Fibroblast of upper back skin (primary cell): ENCODE measurements at regions not wholly inside any gene's neighbourhood (a gene's known extent, or its start where the extent isn't known, plus 50 kb on each side); places are given as distances from the start of the nearest gene placed in this dataset.
A peak's percentile ranks its signal among the peaks of the same experiment; 100 is the strongest.
"Not testable (repeated sequence)": the region's sequence is repeated elsewhere in the genome, so short reads cannot be mapped to it uniquely, and the experiment has no call there.

ENCODE experiments used
- DNase-seq: peaks from one replicate; pipeline ENCODE4 v3.0.0-alpha.2; 2013

GRCh38 chr12:124648710-124649384 is 81.4 kb upstream of the NCOR2 start:
- DNase-seq: no peak

GRCh38 chr12:124647316-124647715 is 79.9 kb upstream of the NCOR2 start:
- DNase-seq: no peak

- DNase-seq: no peak
These were observed 79.2 kb upstream of the NCOR2 start for GRCh38 chr12:124646385-124647230.

GRCh38 chr12:124645530-124646244 is 78.3 kb upstream of the NCOR2 start:
- no peak for DNase-seq

- DNase-seq: not testable (repeated sequence)
These were observed 76.4 kb upstream of the NCOR2 start for GRCh38 chr12:124643768-124644167.

GRCh38 chr12:124642105-124642504 is 74.7 kb upstream of the NCOR2 start:
- no peak for DNase-seq

- no peak for DNase-seq
These were observed 74.2 kb upstream of the NCOR2 start for GRCh38 chr12:124641591-124641990.

- peak; percentile 76 for DNase-seq
These were observed 72.6 kb upstream of the NCOR2 start for GRCh38 chr12:124640056-124640455.

GRCh38 chr12:124639122-124639806 is 71.9 kb upstream of the NCOR2 start:
- DNase-seq: no peak

- no peak for DNase-seq
These were observed 70.2 kb upstream of the NCOR2 start for GRCh38 chr12:124637581-124637981.

GRCh38 chr12:124637163-124637562 is 69.8 kb upstream of the NCOR2 start:
- no peak for DNase-seq

- peak; percentile 60 for DNase-seq
These were observed 68.9 kb upstream of the NCOR2 start for GRCh38 chr12:124636138-124636978.

GRCh38 chr12:124635316-124635715 is 67.9 kb upstream of the NCOR2 start:
- DNase-seq: no peak

GRCh38 chr12:124633365-124634362 is 66.3 kb upstream of the NCOR2 start:
- peak; percentile 59 for DNase-seq

GRCh38 chr12:124632519-124632984 is 65.1 kb upstream of the NCOR2 start:
- DNase-seq: no peak

GRCh38 chr12:124631681-124632256 is 64.4 kb upstream of the NCOR2 start:
- no peak for DNase-seq

GRCh38 chr12:124630791-124631313 is 63.4 kb upstream of the NCOR2 start:
- no peak for DNase-seq

GRCh38 chr12:124629789-124630480 is 62.5 kb upstream of the NCOR2 start:
- DNase-seq: peak; percentile 68

- no peak for DNase-seq
These were observed 61.7 kb upstream of the NCOR2 start for GRCh38 chr12:124629117-124629516.
